ENCODE measurements at regions not wholly inside any gene's neighbourhood (a gene's known extent, or its start where the extent isn't known, plus 50 kb on each side); places are given as distances from the start of the nearest gene placed in this dataset.

DNA sequence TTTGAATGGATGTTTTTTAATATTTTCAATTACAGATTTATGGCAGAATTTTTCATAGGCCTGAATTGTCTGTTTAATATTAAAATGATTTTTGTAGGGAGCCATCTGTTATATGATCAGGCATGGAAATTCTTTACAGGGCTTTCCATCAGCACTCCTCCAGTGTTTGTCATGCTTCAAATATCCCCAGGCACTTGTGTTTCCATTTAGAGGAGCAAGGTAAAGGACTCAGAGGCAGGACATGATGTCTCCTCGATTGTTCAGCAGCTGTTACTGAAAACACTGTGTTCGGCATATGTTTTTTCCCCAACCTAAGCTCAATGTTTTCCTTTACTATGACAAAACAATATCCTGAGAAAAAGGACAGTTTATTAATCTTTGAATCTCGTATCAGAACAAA lies 172.3 kb upstream of the RFX3 start:
- peaks cover 17% of the 10 kb centered on the region for H3K27me3 Mint-ChIP-seq
- no peaks in the 10 kb centered on the region for H3K4me1 Mint-ChIP-seq
- no peak overlapping the region for H3K27ac Mint-ChIP-seq
- H3K9me3 Mint-ChIP-seq = no peaks in the 10 kb centered on the region
- H3K4me3 Mint-ChIP-seq = no peak overlapping the region
- no peak for ATAC-seq
- H3K36me3 Mint-ChIP-seq = no peaks in the 10 kb centered on the region

DNA sequence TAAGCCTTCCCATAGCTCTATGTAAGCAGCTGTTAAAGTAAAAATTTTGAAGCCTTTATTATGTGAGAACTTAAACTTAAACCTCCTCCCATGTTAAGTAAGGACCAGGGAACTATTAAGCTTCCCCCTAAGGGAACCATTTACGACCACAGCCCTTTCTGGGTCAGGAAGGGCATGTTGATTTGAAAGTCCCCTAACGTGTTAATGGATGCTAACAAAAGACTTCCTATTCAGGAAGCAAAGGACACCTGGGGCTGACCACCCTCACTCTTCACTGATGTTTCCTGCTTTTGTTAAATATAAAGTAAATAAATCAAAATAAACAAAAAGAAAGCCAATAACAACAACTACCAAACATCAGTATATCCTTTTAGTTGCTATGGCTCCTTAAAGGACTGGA lies 170.6 kb upstream of the RFX3 start:
- Mint-ChIP-seq H3K9me3 (no peaks in the 10 kb centered on the region), H3K4me3 (no peak overlapping the region), H3K27ac (no peak overlapping the region), H3K27me3 (peaks cover 12% of the 10 kb centered on the region), H3K4me1 (no peaks in the 10 kb centered on the region), H3K36me3 (no peaks in the 10 kb centered on the region)
- no peak for ATAC-seq

DNA sequence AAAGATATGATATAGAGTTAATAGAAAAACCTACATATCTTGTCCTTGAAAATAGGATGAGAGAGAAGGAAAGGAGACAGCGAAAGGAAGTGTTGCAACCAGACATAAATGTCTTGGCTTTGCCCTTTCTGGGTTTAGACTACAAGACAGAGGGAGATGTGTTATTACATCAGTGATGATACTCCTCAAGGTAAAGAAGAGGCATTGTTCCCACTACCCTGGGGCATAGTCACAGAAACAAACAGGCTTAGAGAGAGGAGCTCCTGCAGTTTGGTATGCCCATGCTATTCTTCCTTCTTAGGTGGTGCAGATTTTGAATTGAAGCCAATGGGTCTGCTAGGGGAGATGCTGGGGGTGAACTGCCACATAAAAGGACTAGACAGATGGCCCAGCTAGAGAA lies 166.8 kb upstream of the RFX3 start:
- no peak for ATAC-seq
- Mint-ChIP-seq H3K9me3 (no peaks in the 10 kb centered on the region), H3K4me3 (no peak overlapping the region), H3K4me1 (no peaks in the 10 kb centered on the region), H3K27me3 (no peaks in the 10 kb centered on the region), H3K27ac (no peak overlapping the region), H3K36me3 (no peaks in the 10 kb centered on the region)

DNA sequence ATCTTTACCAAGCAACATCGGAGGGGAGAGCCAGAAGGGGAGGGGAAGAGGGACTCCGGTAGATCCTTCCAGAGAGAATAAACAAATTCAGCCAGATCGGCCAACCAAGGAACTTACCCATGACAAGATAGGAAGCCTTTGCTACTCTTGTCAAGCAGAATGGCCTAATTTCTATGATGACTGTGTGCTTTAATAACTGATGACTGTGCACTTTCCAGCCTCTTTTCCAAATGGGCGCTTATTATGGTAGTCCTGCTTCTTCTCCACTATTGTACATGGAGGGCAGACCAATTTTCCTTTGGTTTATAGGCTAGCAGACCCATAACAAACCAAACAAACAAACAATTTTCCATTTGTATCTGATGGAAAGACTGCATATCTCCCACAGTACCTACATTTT lies 163.8 kb upstream of the RFX3 start:
- Mint-ChIP-seq H3K4me1 (no peaks in the 10 kb centered on the region), H3K9me3 (peaks cover 2% of the 10 kb centered on the region), H3K36me3 (no peaks in the 10 kb centered on the region), H3K27me3 (no peaks in the 10 kb centered on the region), H3K27ac (no peak overlapping the region), H3K4me3 (no peak overlapping the region)
- no peak for ATAC-seq

DNA sequence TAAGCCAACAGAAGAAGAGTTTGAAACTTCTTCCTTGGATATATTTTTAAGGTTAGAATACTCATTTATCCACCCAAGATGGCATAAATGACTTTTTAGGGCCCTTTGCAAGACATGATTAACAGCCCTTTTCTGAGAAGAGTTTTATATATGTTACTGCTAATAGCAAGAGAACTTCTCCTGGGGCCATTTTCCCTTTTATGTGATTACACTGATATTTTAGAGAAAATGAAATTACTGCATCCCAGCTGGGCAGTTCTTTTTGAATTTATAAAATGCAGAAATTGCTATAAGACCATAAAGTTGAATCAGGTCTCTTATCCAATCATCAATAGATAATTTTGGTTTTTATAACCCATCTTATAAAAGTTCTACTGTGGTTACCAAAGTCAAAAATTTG lies 161.3 kb upstream of the RFX3 start:
- no peak for ATAC-seq
- Mint-ChIP-seq H3K4me3 (no peak overlapping the region), H3K27ac (no peak overlapping the region), H3K36me3 (no peaks in the 10 kb centered on the region), H3K4me1 (no peaks in the 10 kb centered on the region), H3K27me3 (no peaks in the 10 kb centered on the region), H3K9me3 (peaks cover 2% of the 10 kb centered on the region)

DNA sequence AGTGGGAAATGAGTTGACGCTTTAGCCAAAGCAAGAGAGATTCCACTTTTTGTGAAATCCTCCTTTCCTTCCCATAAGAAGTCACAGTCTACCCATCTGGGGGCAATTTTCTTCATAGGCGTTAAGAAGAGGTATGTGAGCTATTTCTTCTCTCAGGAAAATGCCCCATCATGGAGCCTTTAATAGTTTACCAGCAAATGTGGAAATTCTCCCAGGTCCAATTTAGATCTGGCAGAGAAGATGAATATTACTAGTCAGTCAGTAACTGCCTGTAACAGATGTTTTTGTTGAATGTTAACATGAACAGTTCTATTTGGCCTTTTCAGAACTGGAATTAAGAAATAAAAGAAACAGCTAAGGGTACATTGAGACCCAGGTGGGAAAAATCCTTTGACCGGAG lies 156.4 kb upstream of the RFX3 start:
- Mint-ChIP-seq H3K4me3 (no peak overlapping the region), H3K4me1 (no peaks in the 10 kb centered on the region), H3K9me3 (peaks cover 2% of the 10 kb centered on the region), H3K36me3 (no peaks in the 10 kb centered on the region), H3K27ac (no peak overlapping the region), H3K27me3 (no peaks in the 10 kb centered on the region)
- no peak for ATAC-seq

DNA sequence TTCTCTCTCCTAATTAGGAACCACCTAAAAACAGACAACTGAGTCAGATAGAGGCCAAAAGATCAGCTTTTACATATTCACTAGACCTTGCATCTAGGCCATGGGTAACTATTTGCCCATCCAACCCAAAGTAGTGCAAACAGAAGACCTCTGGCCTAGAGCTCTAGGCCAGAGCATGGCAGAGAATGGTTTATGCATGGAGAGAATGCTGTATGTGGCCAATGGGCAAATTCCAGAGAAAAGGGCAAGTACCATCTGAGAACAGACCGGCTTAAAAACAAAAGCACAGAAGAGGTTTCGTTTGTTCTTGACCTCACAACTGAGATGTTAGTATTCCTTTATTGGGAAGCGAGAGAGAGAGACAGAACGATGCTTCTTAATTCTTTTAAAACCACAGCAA lies 151.7 kb upstream of the RFX3 start:
- no peak overlapping the region for H3K4me3 Mint-ChIP-seq
- H3K4me1 Mint-ChIP-seq = no peaks in the 10 kb centered on the region
- peaks cover 5% of the 10 kb centered on the region for H3K36me3 Mint-ChIP-seq
- no peaks in the 10 kb centered on the region for H3K27me3 Mint-ChIP-seq
- H3K27ac Mint-ChIP-seq = no peak overlapping the region
- no peak for ATAC-seq
- no peaks in the 10 kb centered on the region for H3K9me3 Mint-ChIP-seq

DNA sequence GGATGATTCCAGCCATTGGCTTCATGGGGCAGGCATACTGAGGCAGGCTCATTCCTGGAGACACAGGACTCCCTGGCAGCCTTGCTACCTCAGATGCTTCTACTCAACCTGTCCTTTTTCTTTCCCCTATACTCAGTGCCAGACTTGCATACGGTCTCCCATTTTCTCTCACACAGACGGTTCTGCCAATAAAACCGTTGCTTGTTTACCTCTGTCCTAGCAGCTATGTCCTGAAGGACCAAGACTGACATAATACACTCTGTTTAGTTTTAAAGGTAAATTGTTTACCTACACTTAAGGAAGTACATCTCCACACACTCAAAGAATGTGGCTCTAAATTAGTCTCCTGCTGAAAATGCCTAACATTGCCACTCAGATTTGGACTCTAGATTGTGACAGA lies 151.0 kb upstream of the RFX3 start:
- no peak for ATAC-seq
- Mint-ChIP-seq H3K27me3 (no peaks in the 10 kb centered on the region), H3K4me3 (no peak overlapping the region), H3K9me3 (no peaks in the 10 kb centered on the region), H3K4me1 (no peaks in the 10 kb centered on the region), H3K27ac (no peak overlapping the region), H3K36me3 (peaks cover 5% of the 10 kb centered on the region)

DNA sequence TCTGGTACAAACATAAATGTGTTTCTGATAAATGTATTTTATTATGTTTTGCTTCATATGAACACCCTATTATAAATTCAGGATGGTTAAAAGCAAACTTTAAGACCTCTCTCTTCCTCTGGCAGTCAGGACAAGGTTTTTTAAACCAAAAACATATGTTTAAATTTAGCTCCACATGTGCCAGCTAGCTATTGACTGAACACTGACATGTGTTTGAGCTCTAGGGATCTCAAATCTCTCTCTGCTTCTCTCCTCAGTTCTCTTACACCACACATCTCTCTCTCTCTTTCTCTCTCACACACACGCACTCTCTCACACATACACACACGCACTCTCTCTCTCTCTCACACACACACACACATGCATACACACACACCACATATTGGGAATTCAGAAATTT lies 150.1 kb upstream of the RFX3 start:
- Mint-ChIP-seq H3K4me1 (no peaks in the 10 kb centered on the region), H3K36me3 (peaks cover 5% of the 10 kb centered on the region), H3K27me3 (no peaks in the 10 kb centered on the region), H3K4me3 (no peak overlapping the region), H3K27ac (no peak overlapping the region), H3K9me3 (no peaks in the 10 kb centered on the region)
- peak; percentile 31 for ATAC-seq

DNA sequence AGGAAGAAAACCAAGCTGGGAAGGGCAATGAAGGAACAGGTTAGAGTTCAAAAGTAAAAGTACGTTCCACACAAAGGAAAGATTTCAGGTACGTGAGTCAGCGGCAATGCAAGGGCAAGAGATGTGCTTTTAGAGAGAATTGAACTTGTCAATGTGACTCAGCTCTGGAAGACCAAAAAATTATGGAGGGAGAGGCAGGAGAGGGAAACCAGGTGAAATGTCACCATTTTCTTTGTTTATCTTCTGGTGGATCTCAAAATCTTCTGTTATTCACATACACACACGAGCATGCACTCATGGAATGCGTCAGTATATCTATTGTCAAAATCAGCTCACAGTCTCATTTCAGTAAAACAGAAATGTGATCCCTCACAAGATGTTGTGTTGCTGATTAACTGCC lies 148.8 kb upstream of the RFX3 start:
- peaks cover 5% of the 10 kb centered on the region for H3K36me3 Mint-ChIP-seq
- H3K4me3 Mint-ChIP-seq = no peak overlapping the region
- no peak for ATAC-seq

DNA sequence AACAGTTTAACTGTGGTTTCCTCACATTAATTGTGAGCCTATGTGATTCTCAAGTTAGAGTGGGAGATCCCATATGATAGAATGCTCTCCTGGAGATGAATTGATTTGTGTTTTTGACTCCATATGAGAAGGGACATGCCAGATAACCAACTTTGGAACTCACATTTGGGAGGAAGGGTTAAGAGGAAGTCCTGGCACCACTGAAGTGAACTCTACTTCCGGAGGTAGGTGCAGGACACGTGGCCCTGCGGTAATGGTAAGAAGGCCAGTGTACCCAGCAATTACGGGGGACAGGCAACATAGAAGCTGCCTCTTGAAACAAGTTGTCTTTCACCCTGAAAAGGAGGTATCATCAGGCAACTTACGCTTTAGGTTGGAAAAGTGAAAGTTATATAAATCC lies 146.6 kb upstream of the RFX3 start:
- no peaks in the 10 kb centered on the region for H3K4me1 Mint-ChIP-seq
- no peaks in the 10 kb centered on the region for H3K9me3 Mint-ChIP-seq
- ATAC-seq = no peak
- H3K36me3 Mint-ChIP-seq = peaks cover 5% of the 10 kb centered on the region
- no peaks in the 10 kb centered on the region for H3K27me3 Mint-ChIP-seq
- no peak overlapping the region for H3K27ac Mint-ChIP-seq
- no peak overlapping the region for H3K4me3 Mint-ChIP-seq

More for the DNA sequence above, 148.8 kb upstream of the RFX3 start:
- H3K27ac Mint-ChIP-seq = no peak overlapping the region
- no peaks in the 10 kb centered on the region for H3K9me3 Mint-ChIP-seq
- no peaks in the 10 kb centered on the region for H3K4me1 Mint-ChIP-seq
- no peaks in the 10 kb centered on the region for H3K27me3 Mint-ChIP-seq

DNA sequence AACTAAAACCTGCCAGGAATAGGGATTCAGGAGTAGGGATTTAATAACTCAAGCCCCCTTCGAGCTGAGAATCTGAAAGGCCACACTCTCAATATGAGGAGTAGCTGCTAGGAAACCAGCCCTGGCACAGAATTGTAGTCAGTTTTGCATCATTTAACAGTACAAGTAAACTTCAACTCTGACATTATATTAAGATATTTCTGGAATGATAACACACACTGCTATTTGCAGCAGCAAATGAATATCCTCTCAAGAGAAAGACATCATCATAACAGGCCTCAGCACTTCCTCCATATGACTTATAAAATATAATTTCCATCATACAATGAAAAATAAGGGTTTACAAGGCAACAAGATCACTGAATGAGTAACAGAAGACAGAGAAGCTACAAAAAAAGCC lies 138.2 kb upstream of the RFX3 start:
- H3K27ac Mint-ChIP-seq = no peak overlapping the region
- H3K4me3 Mint-ChIP-seq = no peak overlapping the region
- H3K27me3 Mint-ChIP-seq = no peaks in the 10 kb centered on the region
- no peaks in the 10 kb centered on the region for H3K4me1 Mint-ChIP-seq
- no peaks in the 10 kb centered on the region for H3K9me3 Mint-ChIP-seq
- no peak for ATAC-seq
- peaks cover 6% of the 10 kb centered on the region for H3K36me3 Mint-ChIP-seq

DNA sequence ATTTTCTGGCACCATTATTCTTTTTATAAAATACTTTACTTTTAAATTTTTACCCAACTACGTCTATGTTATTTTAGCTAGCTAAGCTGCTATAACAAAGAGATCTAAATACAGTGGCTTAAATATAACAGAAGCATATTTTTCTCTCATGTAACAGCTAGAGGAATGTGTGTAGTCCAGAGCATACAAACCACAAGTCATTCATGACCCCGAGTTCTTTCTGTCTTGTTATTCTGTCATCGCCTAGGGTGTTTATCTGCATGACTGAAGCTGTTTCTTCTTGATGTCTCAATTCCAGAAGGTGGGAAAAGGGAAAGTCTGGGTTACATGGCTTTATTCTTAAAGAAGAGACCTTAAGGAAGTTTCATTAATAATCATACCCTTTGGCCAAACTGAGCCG lies 136.9 kb upstream of the RFX3 start:
- no peak overlapping the region for H3K27ac Mint-ChIP-seq
- H3K36me3 Mint-ChIP-seq = peaks cover 6% of the 10 kb centered on the region
- no peak overlapping the region for H3K4me3 Mint-ChIP-seq
- no peak for ATAC-seq
- H3K4me1 Mint-ChIP-seq = no peaks in the 10 kb centered on the region
- H3K27me3 Mint-ChIP-seq = no peaks in the 10 kb centered on the region
- no peaks in the 10 kb centered on the region for H3K9me3 Mint-ChIP-seq

DNA sequence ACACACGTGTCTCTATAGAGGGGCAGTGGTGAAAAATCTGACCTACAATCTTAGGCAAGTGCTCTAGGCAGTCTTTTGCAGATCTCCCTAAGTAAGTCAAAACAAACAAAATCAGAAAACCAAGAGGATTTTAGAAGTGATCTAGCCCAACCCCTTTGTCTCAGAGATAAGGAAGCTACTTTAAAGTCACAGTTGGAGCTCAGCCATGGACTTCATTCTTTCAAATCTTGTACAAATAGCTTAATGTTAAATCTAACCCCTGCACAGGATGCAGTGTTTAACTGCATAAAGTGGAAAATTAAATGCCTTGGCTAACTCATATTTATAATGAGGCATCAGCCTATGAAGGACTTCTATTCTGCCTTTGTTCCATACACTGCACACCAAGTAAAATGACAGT lies 135.1 kb upstream of the RFX3 start:
- Mint-ChIP-seq H3K4me1 (no peaks in the 10 kb centered on the region), H3K36me3 (peaks cover 6% of the 10 kb centered on the region), H3K27ac (no peak overlapping the region), H3K27me3 (no peaks in the 10 kb centered on the region), H3K9me3 (no peaks in the 10 kb centered on the region), H3K4me3 (no peak overlapping the region)
- no peak for ATAC-seq

DNA sequence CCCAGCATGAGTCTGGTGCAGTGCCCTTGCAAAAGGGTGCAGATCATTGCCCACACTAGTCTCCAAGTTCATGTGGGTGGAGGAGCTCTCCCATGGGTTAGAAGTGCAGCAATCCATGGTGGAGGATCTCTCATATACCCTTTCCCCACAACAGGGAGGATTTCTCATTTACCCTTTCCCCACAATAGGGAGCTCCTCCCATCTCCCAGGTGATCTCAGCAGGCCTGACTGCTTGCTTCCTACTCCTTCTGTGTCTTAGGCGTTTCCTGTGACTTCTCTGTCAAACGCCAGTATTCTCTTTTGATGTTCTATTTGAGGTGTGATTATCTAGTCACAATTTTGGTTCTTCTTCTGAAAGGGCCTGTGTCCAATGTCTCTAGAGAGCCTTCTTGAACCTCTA lies 133.8 kb upstream of the RFX3 start:
- no peaks in the 10 kb centered on the region for H3K27me3 Mint-ChIP-seq
- H3K9me3 Mint-ChIP-seq = no peaks in the 10 kb centered on the region
- no peaks in the 10 kb centered on the region for H3K4me1 Mint-ChIP-seq
- H3K36me3 Mint-ChIP-seq = peaks cover 6% of the 10 kb centered on the region
- no peak overlapping the region for H3K4me3 Mint-ChIP-seq
- no peak for ATAC-seq
- no peak overlapping the region for H3K27ac Mint-ChIP-seq

DNA sequence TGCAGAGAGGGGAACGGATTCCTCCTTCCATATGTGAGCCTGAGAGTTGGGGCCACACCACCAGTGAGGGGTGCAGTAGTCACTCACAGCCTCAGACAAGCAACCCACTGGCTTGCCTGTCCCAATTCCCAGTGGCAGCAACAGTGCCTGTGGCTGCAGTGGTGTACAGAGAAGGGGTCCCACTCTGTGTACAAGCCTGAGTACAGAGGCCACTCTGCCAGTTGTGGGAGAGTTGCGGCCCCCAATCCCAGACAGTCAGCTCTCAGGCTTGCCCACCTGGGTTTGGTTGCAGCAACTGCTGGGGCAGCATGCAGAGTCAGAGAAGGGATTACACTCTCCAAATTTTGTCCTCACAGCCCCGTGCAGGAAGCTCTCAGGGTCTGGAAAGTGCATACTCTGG lies 133.2 kb upstream of the RFX3 start:
- no peak overlapping the region for H3K4me3 Mint-ChIP-seq
- H3K27me3 Mint-ChIP-seq = no peaks in the 10 kb centered on the region
- ATAC-seq = no peak

DNA sequence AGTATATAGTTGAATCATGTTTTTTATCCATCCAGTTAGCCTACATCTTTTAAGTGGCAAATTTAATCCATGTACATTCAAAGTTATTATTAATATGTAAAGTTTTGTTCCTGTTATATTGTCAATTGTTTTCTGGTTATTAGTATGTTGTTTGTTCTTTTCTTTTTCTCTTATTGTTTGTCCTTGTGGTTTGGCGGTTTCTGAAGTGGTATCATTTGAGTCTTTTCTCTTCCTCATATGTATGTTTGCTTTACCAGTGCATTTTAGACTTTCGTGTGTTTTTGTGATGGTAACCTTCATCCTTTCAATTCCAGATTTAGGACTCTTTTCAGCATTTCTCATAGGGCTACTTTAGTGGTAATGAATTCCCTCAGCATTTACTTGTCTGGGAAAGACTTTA lies 130.4 kb upstream of the RFX3 start:
- Mint-ChIP-seq H3K27ac (no peak overlapping the region), H3K9me3 (no peaks in the 10 kb centered on the region), H3K27me3 (no peaks in the 10 kb centered on the region), H3K36me3 (no peaks in the 10 kb centered on the region), H3K4me1 (no peaks in the 10 kb centered on the region), H3K4me3 (no peak overlapping the region)
- no peak for ATAC-seq

More for the DNA sequence above, 133.2 kb upstream of the RFX3 start:
- peaks cover 6% of the 10 kb centered on the region for H3K36me3 Mint-ChIP-seq
- H3K4me1 Mint-ChIP-seq = no peaks in the 10 kb centered on the region
- H3K27ac Mint-ChIP-seq = no peak overlapping the region
- no peaks in the 10 kb centered on the region for H3K9me3 Mint-ChIP-seq
